Renal cortex interstitium (tissue), 11 donors: ENCODE measurements at regions not wholly inside any gene's neighbourhood (a gene's known extent, or its start where the extent isn't known, plus 50 kb on each side); places are given as distances from the start of the nearest gene placed in this dataset.
"Not testable (repeated sequence)": the region's sequence is repeated elsewhere in the genome, so short reads cannot be mapped to it uniquely, and the experiment has no call there.

Experiments used
- DNase-seq, 11 donors: peaks; one replicate each; pipeline ENCODE4 v3.0.0-alpha.2; 2013; ENCODE audit warnings: low read depth in 9 of 11, low spot score in 4 of 11; ENCODE audit errors: extremely low read depth in 1 of 11

GRCh38 chr13:42396501-42396900 lies 124.5 kb downstream of the AKAP11 start:
- DNase-seq = no peak

DNA sequence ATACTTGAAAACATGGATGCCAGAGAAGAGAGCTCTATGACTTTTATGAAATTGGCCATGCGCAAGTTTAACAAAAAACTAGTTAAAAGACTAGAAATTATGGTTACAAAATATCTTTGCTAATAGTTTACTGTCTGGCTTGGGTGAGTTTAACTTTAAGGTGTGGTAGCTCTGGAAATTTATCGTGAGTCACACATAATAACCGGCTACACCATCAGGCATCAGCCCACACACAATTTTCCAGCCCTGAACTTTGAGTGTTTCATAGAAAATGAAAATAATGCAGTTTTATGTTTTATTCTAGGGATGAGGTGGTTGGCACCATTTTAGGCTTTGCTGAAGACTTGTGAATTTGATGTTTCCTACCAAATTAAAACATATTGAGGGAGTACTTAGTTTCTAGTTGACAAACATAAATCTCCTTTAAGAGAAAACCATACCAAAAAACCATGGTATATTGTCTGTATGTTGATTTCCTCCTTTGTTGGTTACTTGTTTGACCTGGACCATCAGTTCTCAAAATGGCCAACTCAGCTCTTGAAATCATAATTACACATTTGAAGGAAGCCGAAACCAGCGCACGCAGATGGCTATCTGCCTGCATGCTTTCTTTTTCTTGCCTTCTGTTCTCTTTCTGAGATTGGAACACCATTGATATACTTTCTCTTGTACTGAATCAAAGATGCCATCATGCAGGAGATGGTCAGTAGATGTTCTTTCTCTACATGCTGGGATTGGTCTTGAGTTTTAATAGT lies 125.1 kb downstream of the AKAP11 start:
- DNase-seq = no peak

DNA sequence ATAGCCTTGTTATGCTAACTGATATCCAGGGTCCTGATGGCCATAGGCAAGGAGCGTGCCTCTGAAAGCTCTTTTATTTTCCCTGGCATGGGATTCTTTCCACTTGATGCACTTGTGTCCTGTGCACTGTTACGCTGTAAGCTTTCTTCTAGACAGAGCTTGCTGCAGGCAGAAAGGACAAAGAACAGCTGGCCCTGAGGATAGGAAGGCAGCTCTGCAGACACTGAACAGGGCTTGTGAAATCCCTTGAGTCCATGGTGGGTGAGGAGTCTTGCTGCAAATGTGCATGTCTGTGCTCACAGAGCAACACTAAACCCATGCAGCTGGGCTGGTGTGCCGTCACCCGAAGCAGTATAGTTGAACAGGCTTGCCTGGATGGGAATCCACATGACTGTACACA lies 126.6 kb downstream of the AKAP11 start:
- DNase-seq = no peak

DNA sequence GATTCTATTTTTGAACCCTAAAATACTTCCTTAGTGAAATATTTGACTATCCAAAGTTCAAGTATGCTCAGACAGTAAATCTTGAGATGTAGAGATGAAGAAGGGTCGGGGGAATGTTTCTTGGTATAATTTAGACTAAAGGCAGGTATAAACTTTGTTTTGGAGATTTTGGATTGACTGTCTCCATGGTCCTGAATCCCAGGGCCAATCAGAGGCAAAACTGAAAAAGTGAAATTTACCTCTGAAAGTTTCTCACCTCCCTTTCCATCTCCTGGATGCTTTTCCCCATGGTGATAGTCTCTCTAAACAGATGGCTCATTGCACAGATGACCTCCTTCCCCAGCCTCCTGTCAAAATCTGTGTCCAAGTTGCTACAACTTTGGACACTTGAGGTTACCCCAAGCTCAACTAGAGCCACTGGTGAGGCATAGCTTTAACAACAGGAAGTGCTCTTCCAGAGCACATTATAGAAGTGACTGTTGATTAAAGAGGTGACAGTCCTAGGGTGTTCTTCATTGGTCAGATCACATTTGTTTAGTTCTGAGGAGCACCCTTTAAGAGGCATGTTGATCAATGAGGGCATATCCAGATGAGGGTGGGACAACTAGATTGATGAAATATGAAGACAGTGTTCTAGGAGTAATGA lies 128.4 kb downstream of the AKAP11 start:
- DNase-seq = no peak

- peak in 2 of 11 donors; percentile 9 to 24 for DNase-seq
These were observed 129.4 kb downstream of the AKAP11 start for GRCh38 chr13:42401376-42401775.

DNA sequence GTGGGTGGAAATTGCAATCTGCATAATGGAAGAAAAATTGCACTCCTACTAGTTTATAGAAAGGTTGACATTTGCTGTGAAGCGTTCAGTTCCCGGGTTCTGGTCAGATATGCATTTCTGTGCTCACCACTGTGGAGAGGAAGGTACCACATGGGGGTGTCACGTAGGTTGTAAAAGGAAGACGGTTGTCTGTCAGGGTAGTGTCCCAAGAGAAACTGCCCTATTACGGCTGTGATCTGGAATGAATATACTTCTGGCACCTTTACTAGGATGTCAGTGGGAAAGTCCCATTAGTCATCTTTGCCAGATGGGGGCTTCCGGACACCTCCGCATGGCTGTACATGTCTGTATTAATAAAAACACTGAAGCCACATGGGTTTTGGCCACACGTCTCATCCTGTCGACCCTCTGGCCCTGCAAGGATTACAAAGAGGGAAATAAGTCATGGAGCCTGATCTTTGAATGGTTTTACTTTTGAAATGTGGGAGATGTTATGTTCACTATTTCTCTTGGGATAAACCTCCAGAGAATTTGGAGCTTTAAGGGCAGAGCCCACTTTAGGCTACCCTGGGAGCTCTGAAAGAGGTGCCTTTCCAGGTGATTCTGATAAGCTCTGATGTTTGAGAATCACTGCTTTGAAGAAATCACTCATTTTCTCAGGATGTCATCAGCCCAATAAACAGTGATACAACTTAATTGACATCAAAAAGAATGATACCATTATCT lies 133.9 kb downstream of the AKAP11 start:
- DNase-seq = no peak

- DNase-seq = no peak
These were observed 137.1 kb downstream of the AKAP11 start for GRCh38 chr13:42409075-42409474.

DNA sequence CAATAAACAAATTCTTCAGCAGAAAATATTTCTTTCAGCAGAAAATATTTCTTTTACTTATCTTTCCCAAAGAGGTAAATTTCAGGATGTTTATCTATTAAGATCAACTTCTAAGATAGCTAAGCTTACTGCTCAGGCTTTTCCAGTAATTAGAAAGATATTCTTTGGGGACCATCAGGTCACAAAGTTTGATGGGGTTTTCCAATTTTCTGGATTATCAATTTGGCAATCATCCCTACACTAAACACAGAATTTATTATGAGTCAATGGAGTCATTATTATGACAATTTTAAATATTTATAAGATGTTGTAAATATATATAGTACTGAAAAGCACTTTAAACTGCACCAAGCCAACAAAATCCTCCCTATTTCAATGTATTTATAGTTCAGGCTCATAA lies 137.6 kb downstream of the AKAP11 start:
- DNase-seq = no peak

DNA sequence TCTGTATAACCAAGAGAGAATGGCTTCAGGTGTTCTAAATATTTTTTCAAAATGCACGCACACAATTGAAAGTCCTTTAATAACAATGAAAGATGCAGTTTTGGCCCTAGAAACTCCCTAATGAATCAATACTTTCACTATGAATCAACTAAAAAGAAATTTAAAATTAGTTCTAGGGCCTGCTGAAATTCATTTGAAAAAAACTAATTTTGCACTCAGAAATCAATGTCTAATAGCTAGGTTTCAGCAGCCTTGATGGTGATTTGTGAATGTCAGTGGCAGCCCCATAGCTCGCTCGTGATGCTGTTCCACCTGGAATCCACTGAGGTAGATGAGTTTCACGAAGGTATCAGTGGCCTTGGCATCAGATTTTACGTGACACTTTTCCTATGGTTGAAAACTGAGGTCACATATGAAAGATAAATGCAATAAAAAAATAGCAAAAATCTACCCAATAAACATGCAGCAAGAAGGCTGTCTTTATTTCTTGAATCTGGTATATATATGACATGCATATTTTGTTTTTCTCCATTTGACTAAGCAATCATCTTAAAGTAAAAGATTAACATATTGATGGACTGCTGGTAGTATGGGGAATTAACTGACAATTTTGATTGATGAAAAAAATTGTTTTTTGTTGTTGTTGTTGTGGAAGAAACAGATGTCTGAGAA lies 141.0 kb downstream of the AKAP11 start:
- DNase-seq = no peak

GRCh38 chr13:42413484-42413815 lies 141.5 kb downstream of the AKAP11 start:
- no peak for DNase-seq

- no peak for DNase-seq
These were observed 145.7 kb downstream of the AKAP11 start for GRCh38 chr13:42417626-42418025.

DNA sequence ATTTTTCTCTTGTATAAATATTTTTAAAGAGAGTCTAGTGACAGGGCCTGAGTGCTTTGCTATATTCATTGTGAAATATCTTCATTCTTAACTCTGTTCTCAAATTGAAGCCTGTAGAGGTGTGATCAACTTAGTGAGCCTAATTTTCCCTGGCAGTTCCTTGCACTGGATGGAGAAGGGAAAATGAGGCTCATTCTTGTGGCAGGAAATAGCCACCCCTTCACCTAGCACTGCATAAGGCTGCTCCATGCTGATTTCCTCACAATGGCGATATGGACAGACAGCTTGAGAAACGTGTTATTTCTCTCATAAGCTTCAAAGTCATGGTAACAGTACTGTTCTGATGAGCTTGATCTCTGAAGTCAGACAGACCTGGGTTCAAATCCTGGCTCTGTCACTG lies 146.2 kb downstream of the AKAP11 start:
- DNase-seq = no peak

- no peak for DNase-seq
These were observed 148.4 kb downstream of the AKAP11 start for GRCh38 chr13:42420304-42420703.

DNA sequence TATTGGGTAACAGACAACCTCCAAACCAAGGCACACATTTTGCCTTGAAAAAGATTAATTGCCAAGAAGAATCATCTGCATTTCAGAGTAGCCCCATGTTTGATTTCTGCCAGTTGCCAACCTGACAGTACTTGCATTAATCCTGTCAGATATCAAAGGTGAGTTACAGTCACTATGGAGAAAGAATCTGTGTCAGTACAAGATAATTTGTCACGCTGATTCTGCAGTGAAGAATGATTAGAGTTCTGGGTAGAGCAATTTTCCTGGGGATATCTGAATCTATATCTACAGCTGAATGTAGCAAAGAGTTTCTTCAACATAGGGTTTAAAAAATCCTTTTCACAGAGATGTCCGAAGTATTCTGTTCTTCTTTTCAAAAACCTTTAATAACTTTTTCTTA lies 150.7 kb downstream of the AKAP11 start:
- no peak for DNase-seq

DNA sequence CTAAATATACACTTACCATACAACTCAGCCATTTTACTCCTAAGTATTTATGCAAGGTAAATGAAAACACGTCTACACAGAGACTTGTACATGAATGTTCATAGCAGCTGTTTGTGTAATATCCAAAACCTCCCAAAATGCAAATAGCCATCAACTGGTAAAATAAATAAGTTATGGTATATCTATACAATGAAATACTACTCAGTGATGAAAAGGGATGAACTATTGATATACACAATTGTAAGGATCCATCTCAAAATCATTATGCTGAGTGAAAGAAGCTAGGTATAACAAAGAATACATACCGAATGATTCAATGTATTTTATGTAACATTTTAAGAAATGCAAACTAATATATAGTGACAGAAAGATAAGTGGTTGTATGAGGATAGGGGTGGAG lies 149.8 kb upstream of the TNFSF11 start:
- DNase-seq = no peak

DNA sequence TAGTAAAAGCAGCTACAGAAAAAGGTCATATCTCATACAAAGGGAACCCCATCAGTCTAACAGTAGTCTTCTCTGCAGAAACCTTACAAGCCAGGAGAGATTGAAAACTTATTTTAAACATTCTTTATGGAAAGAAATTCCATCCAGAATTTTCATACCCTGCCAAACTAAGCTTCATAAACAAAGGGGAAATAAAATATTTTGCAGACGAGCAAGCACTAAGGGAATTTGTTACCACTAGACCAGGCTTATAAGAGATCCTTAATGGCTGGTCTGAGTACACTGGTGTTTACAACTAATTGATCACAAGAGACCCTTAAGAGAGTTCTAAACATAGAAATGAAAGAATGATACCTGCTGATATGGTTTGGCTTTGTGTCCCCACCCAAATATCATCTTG lies 128.6 kb upstream of the TNFSF11 start:
- DNase-seq = no peak

DNA sequence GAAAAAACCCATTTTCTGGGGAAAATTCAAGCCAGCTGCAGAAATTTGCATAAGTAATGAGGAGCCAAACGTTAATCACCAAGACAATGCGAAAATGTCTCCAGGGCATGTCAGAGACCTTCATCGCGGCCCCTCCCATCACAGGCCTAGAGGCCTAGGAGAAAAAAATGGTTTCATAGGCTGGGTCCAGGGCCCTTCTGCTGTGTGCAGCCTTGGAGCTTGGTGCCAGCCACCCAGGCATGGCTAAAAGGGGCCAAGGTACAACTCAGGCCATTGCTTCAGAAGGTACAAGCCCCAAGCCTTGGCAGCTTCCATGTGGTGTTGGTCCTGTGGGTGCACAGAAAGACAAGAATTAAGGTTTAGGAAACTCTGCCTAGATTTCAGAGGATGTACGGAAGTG lies 127.4 kb upstream of the TNFSF11 start:
- DNase-seq = not testable (repeated sequence)

- DNase-seq = no peak
These were observed 120.8 kb upstream of the TNFSF11 start for GRCh38 chr13:42453091-42453645.

DNA sequence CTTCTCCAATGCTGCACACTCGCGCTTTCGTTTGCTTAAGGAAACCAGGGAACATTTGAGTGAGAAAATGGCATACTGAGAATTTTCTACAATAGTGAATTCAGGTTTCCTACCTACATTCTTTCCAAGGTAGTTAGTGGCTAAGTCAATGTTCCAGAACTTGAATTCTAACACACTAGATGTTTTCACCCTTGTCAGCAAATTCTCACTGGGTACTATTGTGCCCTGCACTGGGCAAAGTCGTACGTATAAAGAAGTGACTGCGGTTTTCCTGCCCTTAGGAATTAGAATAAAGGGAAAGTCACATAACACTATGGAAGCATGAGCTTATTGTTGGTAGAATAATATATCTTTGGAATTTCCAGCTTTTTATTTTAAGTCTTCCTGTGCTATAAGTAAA lies 119.2 kb upstream of the TNFSF11 start:
- DNase-seq = no peak

- DNase-seq = no peak
These were observed 115.8 kb upstream of the TNFSF11 start for GRCh38 chr13:42458193-42458592.
